GM12878 (cell line): ENCODE measurements at regions not wholly inside any gene's neighbourhood (a gene's known extent, or its start where the extent isn't known, plus 50 kb on each side); places are given as distances from the start of the nearest gene placed in this dataset.

ENCODE experiments used
- CBX3 ChIP-seq: fragments of 200-600 bp; sonication (generic); IDR thresholded peaks from 2 replicates; pipeline ENCODE4 v1.6.1; 2016; ENCODE audit warnings: low read depth, borderline replicate concordance
- EP300 ChIP-seq, 2 experiments: fragments of 150-350 bp in 1 of 2; IDR thresholded peaks; 2 replicates each; pipeline ENCODE4 v1.6.1; 2011 to 2012; ENCODE audit warnings: low read depth in 2 of 2, low read length in 2 of 2, borderline replicate concordance in 1 of 2, improper control_type of control experiment in 1 of 2, inconsistent platforms in 1 of 2; ENCODE audit not compliant: control insufficient read depth in 1 of 2
- EZH2 ChIP-seq: IDR thresholded peaks from 2 replicates; pipeline ENCODE4 v1.6.1; 2012; ENCODE audit warnings: low read depth, mild to moderate bottlenecking, control low read depth, inconsistent platforms, low read length, borderline replicate concordance; ENCODE audit not compliant: control insufficient read depth
- MTA2 ChIP-seq: fragments of 450-650 bp; IDR thresholded peaks from 2 replicates; pipeline ENCODE4 v1.6.1; 2016; ENCODE audit warnings: low read depth, mild to moderate bottlenecking, moderate library complexity
- NFIC ChIP-seq: IDR thresholded peaks from 2 replicates; pipeline ENCODE4 v1.6.1; 2012; ENCODE audit warnings: low read depth, mild to moderate bottlenecking, inconsistent platforms, low read length, moderate library complexity
- NFYB ChIP-seq: IDR thresholded peaks from 2 replicates; pipeline ENCODE4 v1.6.1; 2011; ENCODE audit warnings: low read depth, mild to moderate bottlenecking, low read length, improper control_type of control experiment, moderate library complexity; ENCODE audit not compliant: insufficient read depth
- POLR2A ChIP-seq: IDR thresholded peaks from 2 replicates; pipeline ENCODE4 v1.6.1; 2011; ENCODE audit warnings: low read depth, mild to moderate bottlenecking, low read length
- SP1 ChIP-seq: IDR thresholded peaks from one replicate; pipeline ENCODE4 v1.6.1; 2011; ENCODE audit warnings: low read depth, low read length
- TCF12 ChIP-seq: IDR thresholded peaks from 2 replicates; pipeline ENCODE4 v1.6.1; 2011; ENCODE audit warnings: low read depth, mild to moderate bottlenecking, low read length
- YBX1 ChIP-seq: fragments of 450-650 bp; IDR thresholded peaks from 2 replicates; pipeline ENCODE4 v1.6.1; 2016; ENCODE audit warnings: antibody characterized with exemption
- TF ChIP-seq, protein P1 (sequence below), 3 experiments: IDR thresholded peaks in 2 of 3; conservative IDR thresholded peaks in 1 of 3; 2 replicates each; pipeline ENCODE4 v1.5.1; 2011; ENCODE audit warnings: low read depth in 3 of 3, low read length in 3 of 3, mild to moderate bottlenecking in 3 of 3, control low read depth in 2 of 3, moderate library complexity in 2 of 3, inconsistent platforms in 1 of 3, mixed read lengths in 1 of 3; ENCODE audit not compliant: control insufficient read depth in 2 of 3, insufficient read depth in 1 of 3; ENCODE audit errors: extremely low read depth in 1 of 3
- TF ChIP-seq, protein P2 (sequence below): IDR thresholded peaks from 2 replicates; pipeline ENCODE4 v1.6.1; 2011; ENCODE audit warnings: borderline replicate concordance, low read depth, mild to moderate bottlenecking, moderate library complexity, mixed read lengths, low read length; ENCODE audit not compliant: insufficient read depth; ENCODE audit errors: extremely low read length
- TF ChIP-seq, protein P3 (sequence below): fragments of 450-650 bp; IDR thresholded peaks from 2 replicates; pipeline ENCODE4 v1.6.1; 2017; ENCODE audit warnings: mild to moderate bottlenecking, low read depth, inconsistent platforms; ENCODE audit not compliant: poor library complexity, severe bottlenecking

DNA sequence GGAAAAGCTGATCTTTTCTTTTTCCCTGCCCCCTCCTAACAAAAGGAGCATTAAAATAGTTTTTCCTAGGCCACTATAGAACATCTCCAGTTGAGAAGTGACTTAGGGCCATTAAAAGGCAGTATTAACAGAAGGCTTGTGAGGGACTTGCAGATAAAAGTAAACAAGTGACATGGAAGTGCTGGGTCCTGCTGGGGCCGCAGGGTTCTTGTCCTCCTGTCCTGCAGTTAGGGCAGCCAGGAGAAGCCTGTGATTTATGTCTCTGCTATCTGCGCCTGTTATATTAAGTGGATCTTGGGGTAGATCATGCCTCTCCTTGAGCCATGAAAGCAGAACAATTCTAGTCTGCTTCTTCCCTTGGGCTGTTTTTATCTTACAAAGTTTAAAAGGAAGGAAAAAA is 271.4 kb upstream of the C11orf87 start:
- TF ChIP-seq NFYB: no peak
- TF ChIP-seq POLR2A: no peak
- no peak for TF ChIP-seq YBX1
- TF ChIP-seq, protein P1, sequence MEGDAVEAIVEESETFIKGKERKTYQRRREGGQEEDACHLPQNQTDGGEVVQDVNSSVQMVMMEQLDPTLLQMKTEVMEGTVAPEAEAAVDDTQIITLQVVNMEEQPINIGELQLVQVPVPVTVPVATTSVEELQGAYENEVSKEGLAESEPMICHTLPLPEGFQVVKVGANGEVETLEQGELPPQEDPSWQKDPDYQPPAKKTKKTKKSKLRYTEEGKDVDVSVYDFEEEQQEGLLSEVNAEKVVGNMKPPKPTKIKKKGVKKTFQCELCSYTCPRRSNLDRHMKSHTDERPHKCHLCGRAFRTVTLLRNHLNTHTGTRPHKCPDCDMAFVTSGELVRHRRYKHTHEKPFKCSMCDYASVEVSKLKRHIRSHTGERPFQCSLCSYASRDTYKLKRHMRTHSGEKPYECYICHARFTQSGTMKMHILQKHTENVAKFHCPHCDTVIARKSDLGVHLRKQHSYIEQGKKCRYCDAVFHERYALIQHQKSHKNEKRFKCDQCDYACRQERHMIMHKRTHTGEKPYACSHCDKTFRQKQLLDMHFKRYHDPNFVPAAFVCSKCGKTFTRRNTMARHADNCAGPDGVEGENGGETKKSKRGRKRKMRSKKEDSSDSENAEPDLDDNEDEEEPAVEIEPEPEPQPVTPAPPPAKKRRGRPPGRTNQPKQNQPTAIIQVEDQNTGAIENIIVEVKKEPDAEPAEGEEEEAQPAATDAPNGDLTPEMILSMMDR (IDR thresholded peaks at IDR 0.05 in 2 of 3, conservative IDR thresholded peaks at IDR 0.05 in 1 of 3; ENCODE audit: control insufficient read depth in 2 of 3, extremely low read depth in 1 of 3, insufficient read depth in 1 of 3, low read depth in 3 of 3, low read length in 3 of 3): no peak
- no peak for TF ChIP-seq EZH2
- TF ChIP-seq, protein P2, sequence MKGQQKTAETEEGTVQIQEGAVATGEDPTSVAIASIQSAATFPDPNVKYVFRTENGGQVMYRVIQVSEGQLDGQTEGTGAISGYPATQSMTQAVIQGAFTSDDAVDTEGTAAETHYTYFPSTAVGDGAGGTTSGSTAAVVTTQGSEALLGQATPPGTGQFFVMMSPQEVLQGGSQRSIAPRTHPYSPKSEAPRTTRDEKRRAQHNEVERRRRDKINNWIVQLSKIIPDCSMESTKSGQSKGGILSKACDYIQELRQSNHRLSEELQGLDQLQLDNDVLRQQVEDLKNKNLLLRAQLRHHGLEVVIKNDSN: no peak
- TF ChIP-seq, protein P3, sequence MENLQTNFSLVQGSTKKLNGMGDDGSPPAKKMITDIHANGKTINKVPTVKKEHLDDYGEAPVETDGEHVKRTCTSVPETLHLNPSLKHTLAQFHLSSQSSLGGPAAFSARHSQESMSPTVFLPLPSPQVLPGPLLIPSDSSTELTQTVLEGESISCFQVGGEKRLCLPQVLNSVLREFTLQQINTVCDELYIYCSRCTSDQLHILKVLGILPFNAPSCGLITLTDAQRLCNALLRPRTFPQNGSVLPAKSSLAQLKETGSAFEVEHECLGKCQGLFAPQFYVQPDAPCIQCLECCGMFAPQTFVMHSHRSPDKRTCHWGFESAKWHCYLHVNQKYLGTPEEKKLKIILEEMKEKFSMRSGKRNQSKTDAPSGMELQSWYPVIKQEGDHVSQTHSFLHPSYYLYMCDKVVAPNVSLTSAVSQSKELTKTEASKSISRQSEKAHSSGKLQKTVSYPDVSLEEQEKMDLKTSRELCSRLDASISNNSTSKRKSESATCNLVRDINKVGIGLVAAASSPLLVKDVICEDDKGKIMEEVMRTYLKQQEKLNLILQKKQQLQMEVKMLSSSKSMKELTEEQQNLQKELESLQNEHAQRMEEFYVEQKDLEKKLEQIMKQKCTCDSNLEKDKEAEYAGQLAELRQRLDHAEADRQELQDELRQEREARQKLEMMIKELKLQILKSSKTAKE: no peak
- TF ChIP-seq CBX3: no peak
- no peak for TF ChIP-seq NFIC
- TF ChIP-seq EP300 (IDR thresholded peaks at IDR 0.05; ENCODE audit: borderline replicate concordance in 1 of 2, control insufficient read depth in 1 of 2, low read depth in 2 of 2, low read length in 2 of 2): no peak
- no peak for TF ChIP-seq TCF12
- no peak for TF ChIP-seq SP1
- TF ChIP-seq MTA2: no peak
